Adrenal gland (tissue), 9 donors: ENCODE measurements at regions not wholly inside any gene's neighbourhood (a gene's known extent, or its start where the extent isn't known, plus 50 kb on each side); places are given as distances from the start of the nearest gene placed in this dataset.

Experiments used
- DNase-seq, 7 donors: peaks; one replicate each; pipeline ENCODE4 v3.0.0-alpha.2; 2019 to 2020
- H3K27ac ChIP-seq, 5 donors: fragments of 200-600 bp; sonication (generic) in 4 of 5; 1 replicate in 3 of 5; 2 replicates in 2 of 5; pipeline versions ENCODE4 v1.5.1 to v1.8.0; 2016 to 2020; ENCODE audit warnings: mild to moderate bottlenecking in 1 of 5
- H3K27me3 ChIP-seq: fragments of 200-600 bp; 2 replicates; pipeline ENCODE4 v1.8.0; 2021
- H3K36me3 ChIP-seq, 2 donors: fragments of 200-600 bp; replicated peaks in 1 of 2; 1 replicate in 1 of 2; 2 replicates in 1 of 2; pipeline versions ENCODE4 v1.5.1 to v1.8.0; 2018 to 2022
- H3K4me1 ChIP-seq, 2 donors: fragments of 200-600 bp; replicated peaks in 1 of 2; 1 replicate in 1 of 2; 2 replicates in 1 of 2; pipeline versions ENCODE4 v1.5.1 to v1.8.0; 2018 to 2021
- H3K4me3 ChIP-seq, 4 donors: fragments of 200-600 bp; sonication (generic) in 3 of 4; one replicate each; pipeline ENCODE4 v1.5.1; 2016 to 2018
- H3K9me3 ChIP-seq, 3 donors: fragments of 200-600 bp; sonication (generic) in 1 of 3; replicated peaks in 1 of 3; 1 replicate in 2 of 3; 2 replicates in 1 of 3; pipeline versions ENCODE4 v1.5.1 to v1.8.0; 2016 to 2021
- CTCF ChIP-seq, 6 experiments: fragments of 450-650 bp in 4 of 6; fragments of 200-600 bp in 2 of 6; sonication (generic) in 1 of 6; IDR thresholded peaks; 1 replicate in 5 of 6; 2 replicates in 1 of 6; pipeline versions ENCODE4 v1.5.1 to v1.8.0; 2016 to 2021; ENCODE audit warnings: antibody characterized with exemption in 6 of 6, mild to moderate bottlenecking in 2 of 6, moderate library complexity in 1 of 6
- POLR2A ChIP-seq, 2 donors: fragments of 450-650 bp; IDR thresholded peaks; one replicate each; pipeline ENCODE4 v1.6.1; 2017; ENCODE audit warnings: antibody characterized with exemption in 2 of 2, mild to moderate bottlenecking in 2 of 2, moderate library complexity in 1 of 2
- WGBS, 4 donors: extraction: QIAGEN DNeasy Blood & Tissue Kit in 2 of 4; methylation state at CpG; one replicate each; pipeline versions ENCODE4 v1.1.5 to v1.1.7; 2013 to 2017; 5-methylcytosine and 5-hydroxymethylcytosine counted together
- intact Hi-C, 2 donors: fragments of 100-400 bp; cut with DNase I; formaldehyde crosslinking; loops; one replicate each; pipeline versions ENCODE4 v1.14.1 to v1.15.0; 2022 to 2023
- donor health status: healthy with polysubstance abuse.
- donor health status: Bipolar disorder and iron deficiency.
- donor health status: DM: yes; HTN: yes; CAD: no.
- donor health status: DM: no; HTN: no; CAD: no.
- donor health status: DM: no; HTN: no; CAD: no.

- Histone ChIP-seq H3K4me1 (peaks cover 0 to 17% of the 10 kb centered on the region in 2 donors), H3K36me3 (no peaks in the 10 kb centered on the region), H3K27ac (peak overlapping the region in 3 of 5 donors; percentile 35 to 60 (median 53)), H3K9me3 (no peaks in the 10 kb centered on the region), H3K27me3 (no peaks in the 10 kb centered on the region), H3K4me3 (no peak overlapping the region)
- TF ChIP-seq POLR2A (IDR thresholded peaks at IDR 0.05), result no peak
- TF ChIP-seq CTCF (IDR thresholded peaks at IDR 0.05), result no peak
- 7 to 21% (median 16%) methylated on average over 2 of the region's 2 CpGs for WGBS, 4 donors
- no peak for DNase-seq
- intact Hi-C loops, result loop anchor here (5.0 to 10.0 kb wide), 4 partner anchors 60 to 143 kb away; partner anchors contain the start of gene TNFAIP3 (in 2 of the 2)
Measured at GRCh38 chr6:137804637-137805036, 62.4 kb upstream of the TNFAIP3 start.

DNA sequence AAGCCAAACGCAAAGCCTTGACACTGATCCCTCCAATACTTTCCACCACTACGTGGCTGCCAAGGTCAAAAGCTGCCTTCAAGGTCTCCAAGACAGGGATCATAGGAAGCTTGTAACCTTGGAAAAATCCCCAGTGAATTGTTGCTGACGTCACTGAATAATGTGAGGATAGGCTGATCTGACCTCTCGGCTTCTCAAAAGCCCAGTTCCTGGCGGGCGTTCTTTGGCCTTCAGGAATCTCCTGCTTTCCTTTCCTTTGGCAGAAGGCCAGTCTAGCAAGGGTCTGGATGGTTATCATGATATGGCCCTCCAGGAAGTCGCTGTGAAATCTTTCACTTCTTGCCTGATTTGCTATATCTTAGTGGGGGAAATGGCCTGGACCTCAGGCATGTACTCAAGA is 61.4 kb upstream of the TNFAIP3 start:
- 22 to 35% (median 32%) methylated on average over 7 of the region's 7 CpGs for WGBS, 4 donors
- intact Hi-C loops, result loop anchor here (10.0 kb wide), 2 partner anchors 59 to 91 kb away; partner anchors contain the start of gene TNFAIP3 (in 1 of the 2)
- Histone ChIP-seq H3K4me1 (peaks cover 0 to 17% of the 10 kb centered on the region in 2 donors), H3K27me3 (no peaks in the 10 kb centered on the region), H3K4me3 (no peak overlapping the region), H3K36me3 (no peaks in the 10 kb centered on the region), H3K27ac (peak overlapping the region in 3 of 5 donors; percentile 35 to 80 (median 60)), H3K9me3 (no peaks in the 10 kb centered on the region)
- peak; percentile 38 to 82 (median 67) for DNase-seq
- TF ChIP-seq CTCF (IDR thresholded peaks at IDR 0.05) (no peak), POLR2A (IDR thresholded peaks at IDR 0.05) (no peak)

- H3K27me3 ChIP-seq, result no peaks in the 10 kb centered on the region
- TF ChIP-seq POLR2A (IDR thresholded peaks at IDR 0.05) (no peak), CTCF (IDR thresholded peaks at IDR 0.05) (no peak)
- peaks cover 0 to 27% of the 10 kb centered on the region in 2 donors for H3K4me1 ChIP-seq
- H3K9me3 ChIP-seq, result no peaks in the 10 kb centered on the region
- intact Hi-C loops, result loop anchor here (10.0 kb wide), 2 partner anchors 58 to 92 kb away; partner anchors contain the start of gene TNFAIP3 (in 1 of the 2)
- no peak overlapping the region for H3K27ac ChIP-seq
- H3K4me3 ChIP-seq, result no peak overlapping the region
- WGBS, 4 donors, result 95 to 99% (median 97%) methylated on average over 5 of the region's 5 CpGs
- no peaks in the 10 kb centered on the region for H3K36me3 ChIP-seq
- DNase-seq, result no peak
Measured at GRCh38 chr6:137806914-137807682, 60.0 kb upstream of the TNFAIP3 start.

DNA sequence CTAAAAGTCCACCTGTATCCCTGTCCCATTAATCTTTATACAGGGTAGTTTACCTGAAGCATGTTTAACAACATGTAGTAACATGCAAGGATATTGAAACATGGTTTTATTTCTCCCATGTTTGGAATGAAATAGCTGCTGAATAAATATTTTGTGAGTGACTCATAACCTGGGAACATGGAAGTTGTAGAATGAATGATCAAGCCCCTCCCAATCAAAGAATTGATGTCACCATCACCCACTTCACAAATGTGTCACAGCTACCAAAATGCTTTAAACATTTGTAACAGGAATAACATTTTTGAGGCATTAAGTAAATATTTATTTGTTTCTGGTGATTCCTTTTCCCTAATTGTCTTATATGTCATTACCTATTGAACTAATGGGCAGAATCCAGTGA is 58.9 kb upstream of the TNFAIP3 start:
- Histone ChIP-seq H3K4me3 (no peak overlapping the region), H3K36me3 (no peaks in the 10 kb centered on the region), H3K4me1 (peaks cover 0 to 27% of the 10 kb centered on the region in 2 donors), H3K27ac (no peak overlapping the region), H3K27me3 (no peaks in the 10 kb centered on the region), H3K9me3 (no peaks in the 10 kb centered on the region)
- TF ChIP-seq CTCF (IDR thresholded peaks at IDR 0.05) (no peak), POLR2A (IDR thresholded peaks at IDR 0.05) (no peak)
- DNase-seq, result no peak
- intact Hi-C loops, result loop anchor here (10.0 kb wide), 2 partner anchors 57 to 93 kb away; partner anchors contain the start of gene TNFAIP3 (in 1 of the 2)
